ENCODE measurements at regions not wholly inside any gene's neighbourhood (a gene's known extent, or its start where the extent isn't known, plus 50 kb on each side); places are given as distances from the start of the nearest gene placed in this dataset.

DNA sequence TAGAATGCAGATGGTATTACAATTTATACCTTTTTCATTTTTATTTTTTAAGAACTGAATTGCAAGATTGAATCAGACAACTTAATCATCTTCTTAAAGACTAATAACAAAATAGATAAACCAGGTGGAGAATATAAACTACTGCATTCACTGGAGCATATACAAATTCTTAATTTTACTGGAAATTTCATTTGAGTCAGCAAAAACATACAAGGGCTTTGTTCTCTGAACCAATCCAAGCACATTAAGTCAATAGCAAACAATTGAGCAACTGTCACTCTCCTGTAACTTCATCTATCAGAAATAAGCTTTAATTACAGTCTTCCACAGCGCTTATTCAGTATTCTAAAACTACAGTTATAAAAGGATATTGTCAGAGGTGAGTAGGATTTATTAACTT lies 167.4 kb upstream of the OBI1 start:
- Histone ChIP-seq H3K36me3 (ENCODE audit: control insufficient read depth in 5 of 5, insufficient read depth in 5 of 5, low read length in 5 of 5) (no peaks in the 10 kb centered on the region), H3K9ac (ENCODE audit: low read length in 5 of 5) (no peak overlapping the region), H3K9me3 (ENCODE audit: control insufficient read depth in 5 of 5, low read length in 5 of 5) (no peaks in the 10 kb centered on the region), H3K4me1 (ENCODE audit: control insufficient read depth in 5 of 5, insufficient read depth in 5 of 5, low read length in 5 of 5) (peaks cover 0 to 2% (median 0%) of the 10 kb centered on the region in 5 donors), H3K4me3 (ENCODE audit: low read depth in 1 of 5, low read length in 5 of 5) (no peak overlapping the region), H3K27me3 (ENCODE audit: control insufficient read depth in 5 of 5, insufficient read depth in 4 of 5, low read length in 5 of 5) (peaks cover 0 to 2% (median 0%) of the 10 kb centered on the region in 5 donors), H3K27ac (ENCODE audit: low read depth, low read length) (no peak overlapping the region)

DNA sequence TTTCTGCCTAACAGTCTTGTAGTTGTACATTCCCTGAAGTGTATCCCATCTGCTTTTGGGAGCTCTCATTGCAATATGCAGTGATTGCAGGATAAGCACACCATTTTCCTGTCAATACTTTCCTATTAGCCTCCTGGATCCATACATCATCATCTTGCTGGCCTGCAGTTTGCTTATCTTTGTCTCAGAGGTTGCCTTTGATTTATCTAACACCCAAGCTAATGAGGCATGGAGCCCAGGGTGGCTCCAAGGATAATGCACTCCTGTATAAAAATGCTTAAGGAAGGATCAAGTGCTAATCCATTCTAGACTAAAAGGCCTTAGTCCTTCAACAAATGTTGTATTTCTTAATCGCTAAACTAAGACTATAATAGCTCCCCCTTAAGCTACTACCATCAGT lies 161.6 kb upstream of the OBI1 start:
- H3K4me1 ChIP-seq (ENCODE audit: control insufficient read depth in 5 of 5, insufficient read depth in 5 of 5, low read length in 5 of 5) = peaks cover 0 to 2% (median 0%) of the 10 kb centered on the region in 5 donors
- H3K27me3 ChIP-seq (ENCODE audit: control insufficient read depth in 5 of 5, insufficient read depth in 4 of 5, low read length in 5 of 5) = no peaks in the 10 kb centered on the region
- no peak overlapping the region for H3K9ac ChIP-seq (ENCODE audit: low read length in 5 of 5)
- no peaks in the 10 kb centered on the region for H3K9me3 ChIP-seq (ENCODE audit: control insufficient read depth in 5 of 5, low read length in 5 of 5)
- no peak overlapping the region for H3K27ac ChIP-seq (ENCODE audit: low read depth, low read length)
- no peaks in the 10 kb centered on the region for H3K36me3 ChIP-seq (ENCODE audit: control insufficient read depth in 5 of 5, insufficient read depth in 5 of 5, low read length in 5 of 5)
- no peak overlapping the region for H3K4me3 ChIP-seq (ENCODE audit: low read depth in 1 of 5, low read length in 5 of 5)

DNA sequence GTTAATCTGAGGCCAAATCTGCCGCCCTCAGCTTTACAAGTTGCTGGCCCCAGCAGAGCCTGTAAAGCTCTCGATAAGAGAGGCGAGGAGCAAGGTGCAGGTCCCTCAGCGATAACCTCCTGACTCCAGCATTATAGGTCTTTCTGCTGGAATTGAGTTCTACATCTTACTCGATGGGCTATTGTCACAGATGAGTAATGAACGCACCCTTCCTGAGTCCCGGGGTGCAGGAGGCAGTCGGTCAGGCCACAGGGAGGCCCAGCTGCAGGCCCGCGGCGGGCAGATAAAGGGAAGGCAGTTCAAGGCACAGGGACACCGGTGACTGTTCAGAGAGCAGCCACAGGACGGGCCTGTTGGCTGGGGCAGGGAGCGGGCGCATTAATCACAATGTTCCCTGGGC lies 157.6 kb upstream of the OBI1 start:
- H3K4me1 ChIP-seq (ENCODE audit: control insufficient read depth in 5 of 5, insufficient read depth in 5 of 5, low read length in 5 of 5) = no peaks in the 10 kb centered on the region
- H3K9ac ChIP-seq (ENCODE audit: low read length in 5 of 5) = no peak overlapping the region
- H3K27ac ChIP-seq (ENCODE audit: low read depth, low read length) = no peak overlapping the region

DNA sequence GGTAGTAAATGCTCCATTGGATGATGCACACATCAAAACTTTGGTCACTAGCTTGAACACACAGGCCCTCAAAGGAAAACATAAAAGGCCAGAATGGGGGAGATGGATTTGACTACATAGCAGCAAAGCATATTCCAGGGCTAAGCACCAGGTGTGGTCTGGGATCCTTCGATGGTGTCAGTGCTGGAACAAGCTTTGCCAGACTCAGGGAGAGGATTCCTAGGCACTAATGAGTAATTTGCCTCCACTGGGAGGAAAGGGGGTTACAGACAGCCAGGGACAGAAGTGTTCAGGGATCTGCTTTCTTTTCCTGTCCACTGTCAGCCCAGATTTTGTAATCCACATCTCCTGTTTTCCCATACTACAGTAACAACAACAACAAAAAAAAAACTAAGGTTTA lies 157.2 kb upstream of the OBI1 start:
- Histone ChIP-seq H3K9me3 (ENCODE audit: control insufficient read depth in 5 of 5, low read length in 5 of 5) (no peaks in the 10 kb centered on the region), H3K27ac (ENCODE audit: low read depth, low read length) (no peak overlapping the region), H3K4me3 (ENCODE audit: low read depth in 1 of 5, low read length in 5 of 5) (no peak overlapping the region), H3K27me3 (ENCODE audit: control insufficient read depth in 5 of 5, insufficient read depth in 4 of 5, low read length in 5 of 5) (no peaks in the 10 kb centered on the region), H3K9ac (ENCODE audit: low read length in 5 of 5) (no peak overlapping the region), H3K4me1 (ENCODE audit: control insufficient read depth in 5 of 5, insufficient read depth in 5 of 5, low read length in 5 of 5) (no peaks in the 10 kb centered on the region), H3K36me3 (ENCODE audit: control insufficient read depth in 5 of 5, insufficient read depth in 5 of 5, low read length in 5 of 5) (no peaks in the 10 kb centered on the region)

More for the DNA sequence above, 157.6 kb upstream of the OBI1 start:
- no peaks in the 10 kb centered on the region for H3K9me3 ChIP-seq (ENCODE audit: control insufficient read depth in 5 of 5, low read length in 5 of 5)
- H3K27me3 ChIP-seq (ENCODE audit: control insufficient read depth in 5 of 5, insufficient read depth in 4 of 5, low read length in 5 of 5) = no peaks in the 10 kb centered on the region
- no peak overlapping the region for H3K4me3 ChIP-seq (ENCODE audit: low read depth in 1 of 5, low read length in 5 of 5)
- no peaks in the 10 kb centered on the region for H3K36me3 ChIP-seq (ENCODE audit: control insufficient read depth in 5 of 5, insufficient read depth in 5 of 5, low read length in 5 of 5)

DNA sequence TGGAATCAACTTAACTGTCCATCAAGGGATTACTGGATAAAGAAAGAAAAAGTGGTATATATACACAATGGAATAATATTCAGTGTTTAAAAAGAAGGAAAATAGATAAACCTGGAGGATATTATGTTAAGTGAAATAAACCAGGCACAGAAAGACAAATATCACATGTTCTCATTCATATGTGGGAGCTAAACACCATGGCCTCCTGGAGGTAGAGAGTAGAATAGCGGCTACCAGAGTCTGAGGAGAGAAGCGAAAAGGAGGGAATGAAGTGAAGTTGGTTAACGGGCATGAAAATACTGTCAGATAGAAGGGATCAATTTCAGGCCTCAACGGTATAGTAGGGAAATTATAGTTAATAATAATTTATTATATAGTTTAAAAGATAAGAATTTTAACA lies 147.5 kb upstream of the OBI1 start:
- Histone ChIP-seq H3K4me1 (ENCODE audit: control insufficient read depth in 5 of 5, insufficient read depth in 5 of 5, low read length in 5 of 5) (no peaks in the 10 kb centered on the region), H3K4me3 (ENCODE audit: low read depth in 1 of 5, low read length in 5 of 5) (no peak overlapping the region), H3K9ac (ENCODE audit: low read length in 5 of 5) (no peak overlapping the region), H3K27ac (ENCODE audit: low read depth, low read length) (no peak overlapping the region), H3K27me3 (ENCODE audit: control insufficient read depth in 5 of 5, insufficient read depth in 4 of 5, low read length in 5 of 5) (no peaks in the 10 kb centered on the region), H3K36me3 (ENCODE audit: control insufficient read depth in 5 of 5, insufficient read depth in 5 of 5, low read length in 5 of 5) (no peaks in the 10 kb centered on the region), H3K9me3 (ENCODE audit: control insufficient read depth in 5 of 5, low read length in 5 of 5) (no peaks in the 10 kb centered on the region)

DNA sequence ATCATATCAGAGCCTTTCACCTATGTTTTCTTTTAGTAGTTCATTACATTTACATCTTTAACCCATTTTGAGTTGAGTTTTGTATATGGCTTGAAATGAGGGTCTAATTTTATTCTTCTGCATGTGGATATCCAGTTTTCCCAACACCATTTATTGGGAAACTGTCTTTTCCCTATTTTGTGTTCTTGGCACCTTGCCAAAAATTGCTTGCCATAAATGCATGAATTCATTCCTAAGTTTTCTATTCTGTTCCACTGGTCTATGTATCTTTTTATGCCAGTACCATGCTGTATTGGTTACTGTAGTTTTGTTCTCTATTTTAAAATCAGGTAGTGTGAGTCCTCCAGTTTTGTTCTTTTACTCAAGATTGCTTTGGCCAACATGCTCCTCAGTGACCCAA lies 144.0 kb upstream of the OBI1 start:
- H3K27me3 ChIP-seq (ENCODE audit: control insufficient read depth in 5 of 5, insufficient read depth in 4 of 5, low read length in 5 of 5) = no peaks in the 10 kb centered on the region
- no peak overlapping the region for H3K9ac ChIP-seq (ENCODE audit: low read length in 5 of 5)
- H3K4me1 ChIP-seq (ENCODE audit: control insufficient read depth in 5 of 5, insufficient read depth in 5 of 5, low read length in 5 of 5) = no peaks in the 10 kb centered on the region
- no peak overlapping the region for H3K4me3 ChIP-seq (ENCODE audit: low read depth in 1 of 5, low read length in 5 of 5)
- no peaks in the 10 kb centered on the region for H3K9me3 ChIP-seq (ENCODE audit: control insufficient read depth in 5 of 5, low read length in 5 of 5)
- no peak overlapping the region for H3K27ac ChIP-seq (ENCODE audit: low read depth, low read length)
- H3K36me3 ChIP-seq (ENCODE audit: control insufficient read depth in 5 of 5, insufficient read depth in 5 of 5, low read length in 5 of 5) = no peaks in the 10 kb centered on the region

DNA sequence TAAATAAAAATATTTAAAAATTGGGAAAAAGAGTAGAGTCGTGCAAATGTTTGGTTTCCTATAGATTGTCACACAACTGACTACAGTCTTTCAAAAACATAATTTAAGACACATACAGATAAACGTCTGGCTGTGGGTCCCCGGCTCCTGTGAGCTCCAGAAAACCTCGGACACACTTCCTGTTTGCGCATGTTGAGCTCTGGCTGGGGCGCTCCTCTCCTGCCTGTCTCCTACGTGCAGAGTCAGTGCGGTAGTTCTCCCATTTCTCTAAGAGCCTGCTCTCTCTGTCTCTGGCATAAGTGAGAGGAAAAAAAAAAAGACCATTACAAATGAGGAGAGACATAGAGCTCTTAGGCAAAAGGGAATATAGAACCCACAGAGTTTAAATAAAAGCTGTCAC lies 128.2 kb upstream of the OBI1 start:
- Histone ChIP-seq H3K27me3 (ENCODE audit: control insufficient read depth in 5 of 5, insufficient read depth in 4 of 5, low read length in 5 of 5) (peaks cover 0 to 4% (median 0%) of the 10 kb centered on the region in 5 donors), H3K36me3 (ENCODE audit: control insufficient read depth in 5 of 5, insufficient read depth in 5 of 5, low read length in 5 of 5) (no peaks in the 10 kb centered on the region), H3K4me3 (ENCODE audit: low read depth in 1 of 5, low read length in 5 of 5) (no peak overlapping the region), H3K9ac (ENCODE audit: low read length in 5 of 5) (no peak overlapping the region), H3K27ac (ENCODE audit: low read depth, low read length) (no peak overlapping the region), H3K9me3 (ENCODE audit: control insufficient read depth in 5 of 5, low read length in 5 of 5) (no peaks in the 10 kb centered on the region), H3K4me1 (ENCODE audit: control insufficient read depth in 5 of 5, insufficient read depth in 5 of 5, low read length in 5 of 5) (no peaks in the 10 kb centered on the region)

DNA sequence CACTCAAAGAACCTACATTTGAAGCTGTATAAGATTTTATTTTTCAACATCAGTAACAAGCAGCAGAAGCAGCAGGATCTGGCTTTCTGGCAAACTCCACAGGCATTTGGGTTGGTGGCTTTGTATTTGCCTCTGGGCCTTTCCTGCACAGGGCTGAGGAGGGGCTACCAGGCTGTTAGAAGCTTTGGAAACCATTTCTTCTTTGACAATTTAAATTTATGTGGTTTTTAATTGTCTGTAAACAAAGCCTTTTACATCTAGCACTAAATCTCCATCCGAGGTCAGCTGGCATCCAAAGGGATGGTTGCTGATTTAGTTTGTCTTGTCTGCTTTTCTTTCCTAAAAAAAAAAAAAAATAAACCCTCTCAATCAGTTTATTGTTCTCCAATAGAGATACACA lies 127.5 kb upstream of the OBI1 start:
- no peak overlapping the region for H3K9ac ChIP-seq (ENCODE audit: low read length in 5 of 5)
- H3K27ac ChIP-seq (ENCODE audit: low read depth, low read length) = no peak overlapping the region
- peaks cover 0 to 4% (median 0%) of the 10 kb centered on the region in 5 donors for H3K27me3 ChIP-seq (ENCODE audit: control insufficient read depth in 5 of 5, insufficient read depth in 4 of 5, low read length in 5 of 5)
- no peaks in the 10 kb centered on the region for H3K4me1 ChIP-seq (ENCODE audit: control insufficient read depth in 5 of 5, insufficient read depth in 5 of 5, low read length in 5 of 5)
- no peak overlapping the region for H3K4me3 ChIP-seq (ENCODE audit: low read depth in 1 of 5, low read length in 5 of 5)
- H3K9me3 ChIP-seq (ENCODE audit: control insufficient read depth in 5 of 5, low read length in 5 of 5) = no peaks in the 10 kb centered on the region
- H3K36me3 ChIP-seq (ENCODE audit: control insufficient read depth in 5 of 5, insufficient read depth in 5 of 5, low read length in 5 of 5) = no peaks in the 10 kb centered on the region

DNA sequence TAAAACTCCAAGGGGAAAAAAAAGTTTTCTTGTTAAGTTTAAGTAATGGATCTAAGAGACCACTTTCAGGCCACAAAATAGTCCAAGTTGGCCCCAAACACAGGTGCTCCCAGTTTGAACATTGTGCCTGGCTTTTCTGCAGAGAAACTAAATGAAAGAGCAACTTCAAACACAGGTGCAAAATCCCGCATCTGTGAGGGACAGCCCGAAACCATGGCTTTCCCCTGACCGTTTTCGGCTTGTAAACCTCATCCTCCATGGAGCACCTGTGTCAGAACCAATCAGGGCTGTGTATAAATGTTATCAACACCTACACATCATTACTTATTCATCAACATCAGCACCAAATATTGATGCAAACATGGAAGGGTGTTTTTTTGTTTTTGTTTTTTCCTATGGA lies 126.8 kb upstream of the OBI1 start:
- Histone ChIP-seq H3K36me3 (ENCODE audit: control insufficient read depth in 5 of 5, insufficient read depth in 5 of 5, low read length in 5 of 5) (no peaks in the 10 kb centered on the region), H3K27me3 (ENCODE audit: control insufficient read depth in 5 of 5, insufficient read depth in 4 of 5, low read length in 5 of 5) (peaks cover 0 to 4% (median 0%) of the 10 kb centered on the region in 5 donors), H3K27ac (ENCODE audit: low read depth, low read length) (no peak overlapping the region), H3K4me1 (ENCODE audit: control insufficient read depth in 5 of 5, insufficient read depth in 5 of 5, low read length in 5 of 5) (no peaks in the 10 kb centered on the region), H3K9ac (ENCODE audit: low read length in 5 of 5) (no peak overlapping the region), H3K4me3 (ENCODE audit: low read depth in 1 of 5, low read length in 5 of 5) (no peak overlapping the region), H3K9me3 (ENCODE audit: control insufficient read depth in 5 of 5, low read length in 5 of 5) (no peaks in the 10 kb centered on the region)

DNA sequence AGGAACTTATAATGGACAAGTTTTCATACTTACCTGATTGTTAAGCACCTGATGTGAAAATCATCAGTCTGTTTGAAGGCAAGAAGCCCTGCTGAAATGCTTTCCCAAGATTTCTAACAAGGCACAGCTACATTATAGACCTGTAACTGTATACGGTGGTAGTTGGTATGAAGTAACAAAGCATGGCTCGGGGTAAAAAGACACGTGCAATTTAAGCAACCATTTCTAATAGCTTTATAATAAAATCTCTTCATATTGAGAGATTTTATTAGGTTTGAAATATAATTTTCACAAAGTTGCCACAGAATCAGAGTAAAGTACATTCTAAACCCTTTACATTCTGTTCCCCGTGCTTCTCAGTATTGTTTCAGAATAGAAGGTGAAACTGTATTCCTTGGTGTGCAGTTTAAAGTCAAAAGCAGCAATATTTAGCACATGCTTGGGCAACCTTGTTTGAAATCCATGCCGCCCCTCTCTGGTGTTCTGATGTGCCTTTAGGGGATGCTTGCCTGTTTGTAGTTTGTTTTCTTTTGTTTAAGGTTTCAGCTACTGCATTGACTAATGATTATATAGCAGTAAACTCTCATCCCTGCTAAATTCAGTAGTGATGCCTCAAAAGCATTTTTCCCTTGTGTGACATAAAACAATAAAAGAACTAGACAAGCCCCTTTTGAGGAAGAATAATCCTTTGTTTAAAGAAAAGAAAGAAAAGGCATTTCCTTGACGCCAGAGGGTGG lies 125.2 kb upstream of the OBI1 start:
- Histone ChIP-seq H3K4me1 (ENCODE audit: control insufficient read depth in 5 of 5, insufficient read depth in 5 of 5, low read length in 5 of 5) (no peaks in the 10 kb centered on the region), H3K27ac (ENCODE audit: low read depth, low read length) (no peak overlapping the region), H3K9me3 (ENCODE audit: control insufficient read depth in 5 of 5, low read length in 5 of 5) (no peaks in the 10 kb centered on the region), H3K36me3 (ENCODE audit: control insufficient read depth in 5 of 5, insufficient read depth in 5 of 5, low read length in 5 of 5) (no peaks in the 10 kb centered on the region), H3K4me3 (ENCODE audit: low read depth in 1 of 5, low read length in 5 of 5) (no peak overlapping the region), H3K27me3 (ENCODE audit: control insufficient read depth in 5 of 5, insufficient read depth in 4 of 5, low read length in 5 of 5) (peaks cover 0 to 4% (median 0%) of the 10 kb centered on the region in 5 donors), H3K9ac (ENCODE audit: low read length in 5 of 5) (no peak overlapping the region)
